ENCODE measurements at regions not wholly inside any gene's neighbourhood (a gene's known extent, or its start where the extent isn't known, plus 50 kb on each side); places are given as distances from the start of the nearest gene placed in this dataset.

DNA sequence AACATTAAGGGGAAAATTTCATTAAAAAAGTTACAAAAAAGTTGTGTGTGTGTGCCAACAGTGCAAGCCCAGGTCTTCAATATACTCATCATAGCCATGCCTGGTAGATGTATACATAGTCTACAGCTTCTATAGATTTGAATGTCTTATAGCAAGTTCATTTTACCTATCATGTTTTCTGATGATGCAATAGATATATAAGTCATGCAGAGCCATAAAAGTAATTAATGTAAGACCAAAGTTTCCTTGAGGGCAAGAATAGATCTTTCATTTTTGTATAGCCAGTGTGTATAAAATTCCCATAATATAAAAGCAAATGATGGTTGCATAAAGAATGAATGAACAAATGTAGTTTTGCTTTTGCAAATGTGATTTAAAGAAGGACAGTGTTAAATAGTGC lies 1138.4 kb downstream of the TBL1XR1 start:
- TF ChIP-seq, protein P1, sequence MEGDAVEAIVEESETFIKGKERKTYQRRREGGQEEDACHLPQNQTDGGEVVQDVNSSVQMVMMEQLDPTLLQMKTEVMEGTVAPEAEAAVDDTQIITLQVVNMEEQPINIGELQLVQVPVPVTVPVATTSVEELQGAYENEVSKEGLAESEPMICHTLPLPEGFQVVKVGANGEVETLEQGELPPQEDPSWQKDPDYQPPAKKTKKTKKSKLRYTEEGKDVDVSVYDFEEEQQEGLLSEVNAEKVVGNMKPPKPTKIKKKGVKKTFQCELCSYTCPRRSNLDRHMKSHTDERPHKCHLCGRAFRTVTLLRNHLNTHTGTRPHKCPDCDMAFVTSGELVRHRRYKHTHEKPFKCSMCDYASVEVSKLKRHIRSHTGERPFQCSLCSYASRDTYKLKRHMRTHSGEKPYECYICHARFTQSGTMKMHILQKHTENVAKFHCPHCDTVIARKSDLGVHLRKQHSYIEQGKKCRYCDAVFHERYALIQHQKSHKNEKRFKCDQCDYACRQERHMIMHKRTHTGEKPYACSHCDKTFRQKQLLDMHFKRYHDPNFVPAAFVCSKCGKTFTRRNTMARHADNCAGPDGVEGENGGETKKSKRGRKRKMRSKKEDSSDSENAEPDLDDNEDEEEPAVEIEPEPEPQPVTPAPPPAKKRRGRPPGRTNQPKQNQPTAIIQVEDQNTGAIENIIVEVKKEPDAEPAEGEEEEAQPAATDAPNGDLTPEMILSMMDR (IDR thresholded peaks at IDR 0.05): no peak
- Histone ChIP-seq H3K4me1 (no peaks in the 10 kb centered on the region), H3K27ac (no peak overlapping the region), H3K9me3 (no peaks in the 10 kb centered on the region), H3K4me3 (no peak overlapping the region), H3K36me3 (ENCODE audit: insufficient read depth in 1 of 2, low read depth in 1 of 2) (no peaks in the 10 kb centered on the region), H3K27me3 (ENCODE audit: insufficient read depth in 3 of 3, low read length in 2 of 3) (peaks cover 0 to 3% (median 0%) of the 10 kb centered on the region in 3 donors)
- ATAC-seq (no peak), DNase-seq (no peak)
- intact Hi-C loops (cut with DNase I): no loop called here

DNA sequence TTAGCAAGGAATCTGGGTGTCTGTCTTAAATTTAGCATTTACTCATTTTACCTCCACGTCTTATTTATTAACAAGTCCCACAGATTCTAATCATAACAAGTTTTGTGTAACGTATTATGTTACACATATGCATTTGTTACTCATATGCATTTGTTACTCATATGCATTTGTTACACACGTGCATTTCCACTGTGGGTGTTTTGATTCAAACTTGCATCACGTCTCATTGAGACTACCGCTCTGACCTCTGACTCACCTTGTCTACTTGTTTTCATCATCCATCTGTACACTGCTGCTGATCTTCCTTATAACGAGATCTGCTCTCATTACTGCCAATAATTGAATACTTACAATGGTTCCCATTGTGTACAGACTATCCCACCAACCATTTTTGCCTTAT lies 1141.4 kb downstream of the TBL1XR1 start:
- Histone ChIP-seq H3K27me3 (ENCODE audit: insufficient read depth in 3 of 3, low read length in 2 of 3) (peaks cover 0 to 3% (median 0%) of the 10 kb centered on the region in 3 donors), H3K4me1 (no peaks in the 10 kb centered on the region), H3K9me3 (no peaks in the 10 kb centered on the region), H3K4me3 (no peak overlapping the region), H3K27ac (no peak overlapping the region), H3K36me3 (ENCODE audit: insufficient read depth in 1 of 2, low read depth in 1 of 2) (no peaks in the 10 kb centered on the region)
- DNase-seq (no peak), ATAC-seq (no peak)
- TF ChIP-seq, protein P1 (IDR thresholded peaks at IDR 0.05): no peak
- intact Hi-C loops (cut with DNase I): no loop called here
- WGBS, 3 donors: 79 to 84% (median 82%) methylated on average over 6 of the region's 6 CpGs

DNA sequence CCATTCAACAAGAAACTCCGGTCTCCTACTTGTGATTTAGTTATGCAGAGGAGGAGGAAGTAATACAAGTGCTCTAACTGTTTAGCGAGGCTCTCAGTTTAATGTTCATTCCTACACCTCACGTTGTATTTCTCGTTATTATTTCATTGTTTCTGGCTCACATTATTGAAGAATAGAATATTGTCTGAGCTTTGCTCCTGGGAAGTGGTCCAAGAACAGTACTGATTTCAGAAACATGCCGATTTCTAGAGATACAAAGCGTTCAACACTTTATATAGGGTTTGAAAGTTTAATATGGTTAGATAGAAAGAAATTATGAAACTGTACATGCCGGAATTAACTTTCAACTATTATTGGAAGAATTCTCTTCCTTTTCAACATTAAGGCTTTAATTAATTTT lies 1145.5 kb downstream of the TBL1XR1 start:
- TF ChIP-seq, protein P1 (IDR thresholded peaks at IDR 0.05): no peak
- Histone ChIP-seq H3K4me3 (no peak overlapping the region), H3K4me1 (no peaks in the 10 kb centered on the region), H3K9me3 (no peaks in the 10 kb centered on the region), H3K27ac (no peak overlapping the region), H3K36me3 (ENCODE audit: insufficient read depth in 1 of 2, low read depth in 1 of 2) (no peaks in the 10 kb centered on the region), H3K27me3 (ENCODE audit: insufficient read depth in 3 of 3, low read length in 2 of 3) (no peaks in the 10 kb centered on the region)
- intact Hi-C loops (cut with DNase I): no loop called here
- DNase-seq (no peak), ATAC-seq (no peak)
- 74 to 75% (median 75%) methylated on average over 7 of the region's 7 CpGs for WGBS, 3 donors

DNA sequence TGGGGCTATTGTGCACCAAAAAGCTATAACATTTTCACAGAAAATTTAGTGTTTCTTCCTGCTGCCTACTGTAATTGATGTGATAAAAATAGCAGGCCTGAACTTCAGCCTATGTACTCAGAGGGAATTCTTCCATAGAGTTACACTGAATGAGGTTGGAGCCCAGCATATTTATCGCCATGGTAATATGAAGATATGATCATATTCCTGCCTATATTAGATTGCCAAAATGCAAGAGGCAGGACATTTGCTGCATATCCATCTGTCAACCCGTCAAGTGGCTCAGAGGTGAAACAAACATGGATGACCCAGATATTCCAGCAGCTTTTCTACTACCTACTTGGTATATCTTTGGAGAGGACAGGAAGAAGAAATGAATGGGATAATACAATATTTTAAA lies 1150.6 kb downstream of the TBL1XR1 start:
- intact Hi-C loops (cut with DNase I): no loop called here
- ATAC-seq: no peak
- no peaks in the 10 kb centered on the region for H3K36me3 ChIP-seq (ENCODE audit: insufficient read depth in 1 of 2, low read depth in 1 of 2)
- TF ChIP-seq, protein P1 (IDR thresholded peaks at IDR 0.05): no peak
- H3K27me3 ChIP-seq (ENCODE audit: insufficient read depth in 3 of 3, low read length in 2 of 3): no peaks in the 10 kb centered on the region
- H3K4me3 ChIP-seq: no peak overlapping the region
- H3K4me1 ChIP-seq: no peaks in the 10 kb centered on the region
- H3K27ac ChIP-seq: no peak overlapping the region
- H3K9me3 ChIP-seq: no peaks in the 10 kb centered on the region
- no peak for DNase-seq
- 75 to 84% (median 80%) methylated on average over 2 of the region's 2 CpGs for WGBS, 3 donors

DNA sequence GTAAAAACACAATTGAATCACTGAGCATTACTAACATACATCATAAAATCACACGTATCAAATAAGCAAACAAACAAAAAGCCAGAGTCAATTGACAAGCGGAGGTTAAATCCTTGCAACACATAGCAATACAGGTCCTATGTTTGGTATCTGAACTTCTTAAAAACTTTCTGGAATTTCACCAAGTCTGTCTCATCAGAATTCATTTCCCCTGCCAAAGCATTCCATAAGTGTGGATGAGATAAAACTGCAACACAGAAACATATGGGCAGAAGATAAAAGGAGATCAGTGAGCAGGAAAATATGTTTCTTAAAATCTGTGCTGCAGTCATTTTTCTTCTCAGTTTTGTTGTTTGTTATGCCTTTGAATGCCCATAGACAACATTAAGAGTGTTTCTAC lies 1155.5 kb downstream of the TBL1XR1 start:
- TF ChIP-seq, protein P1 (IDR thresholded peaks at IDR 0.05): no peak
- intact Hi-C loops (cut with DNase I): no loop called here
- no peak for DNase-seq
- no peak overlapping the region for H3K27ac ChIP-seq
- H3K4me3 ChIP-seq: no peak overlapping the region
- H3K27me3 ChIP-seq (ENCODE audit: insufficient read depth in 3 of 3, low read length in 2 of 3): no peaks in the 10 kb centered on the region
- 71 to 84% (median 75%) methylated on average over 2 of the region's 2 CpGs for WGBS, 3 donors
- no peak for ATAC-seq
- no peaks in the 10 kb centered on the region for H3K4me1 ChIP-seq
- no peaks in the 10 kb centered on the region for H3K36me3 ChIP-seq (ENCODE audit: insufficient read depth in 1 of 2, low read depth in 1 of 2)
- no peaks in the 10 kb centered on the region for H3K9me3 ChIP-seq

Data from psoas muscle (tissue), 7 donors.